Thymus (tissue), 11 donors: ENCODE measurements at regions not wholly inside any gene's neighbourhood (a gene's known extent, or its start where the extent isn't known, plus 50 kb on each side); places are given as distances from the start of the nearest gene placed in this dataset.

Experiments
- DNase-seq, 9 donors: peaks; one replicate each; pipeline ENCODE4 v3.0.0-alpha.2; 2013; ENCODE audit warnings: low spot score in 9 of 9, low read depth in 6 of 9, missing footprints in 1 of 9
- H3K27ac ChIP-seq, 2 donors: one replicate each; pipeline ENCODE4 v1.5.1; 2013; ENCODE audit warnings: control low read depth in 1 of 2, low read depth in 1 of 2, low read length in 1 of 2, mild to moderate bottlenecking in 1 of 2, moderate library complexity in 1 of 2
- H3K27me3 ChIP-seq, 2 donors: one replicate each; pipeline ENCODE4 v1.5.1; 2013; ENCODE audit warnings: low read length in 1 of 2; ENCODE audit not compliant: control insufficient read depth in 2 of 2, insufficient read depth in 1 of 2
- H3K36me3 ChIP-seq, 2 donors: one replicate each; pipeline ENCODE4 v1.5.1; 2013; ENCODE audit warnings: low read length in 1 of 2, mild to moderate bottlenecking in 1 of 2, moderate library complexity in 1 of 2; ENCODE audit not compliant: control insufficient read depth in 2 of 2, insufficient read depth in 2 of 2
- H3K4me1 ChIP-seq, 2 donors: one replicate each; pipeline ENCODE4 v1.5.1; 2013; ENCODE audit warnings: low read length in 2 of 2; ENCODE audit not compliant: control insufficient read depth in 2 of 2, insufficient read depth in 2 of 2
- H3K4me3 ChIP-seq, 2 donors: one replicate each; pipeline ENCODE4 v1.5.1; 2013; ENCODE audit warnings: low read length in 2 of 2, control low read depth in 1 of 2, mild to moderate bottlenecking in 1 of 2
- H3K9me3 ChIP-seq, 2 donors: one replicate each; pipeline ENCODE4 v1.5.1; 2013; ENCODE audit warnings: low read length in 1 of 2, mild to moderate bottlenecking in 1 of 2; ENCODE audit not compliant: control insufficient read depth in 2 of 2, insufficient read depth in 1 of 2
- WGBS: extraction: QIAGEN DNeasy Blood & Tissue Kit; methylation state at CpG from one replicate; pipeline ENCODE4 v1.1.7; 2013; 5-methylcytosine and 5-hydroxymethylcytosine counted together
- donor health status: healthy.

- DNase-seq: no peak
- Histone ChIP-seq H3K27me3 (no peaks in the 10 kb centered on the region), H3K27ac (no peak overlapping the region), H3K9me3 (no peaks in the 10 kb centered on the region), H3K4me1 (peaks cover 0 to 4% of the 10 kb centered on the region in 2 donors), H3K36me3 (no peaks in the 10 kb centered on the region), H3K4me3 (no peak overlapping the region)
Observed at GRCh38 chr5:69039829-69040228, 54.0 kb upstream of the SLC30A5 start.

- Histone ChIP-seq H3K27ac (peak overlapping the region; percentile 31 to 38), H3K4me1 (peaks cover 0 to 4% of the 10 kb centered on the region in 2 donors), H3K27me3 (no peaks in the 10 kb centered on the region), H3K4me3 (no peak overlapping the region), H3K36me3 (no peaks in the 10 kb centered on the region), H3K9me3 (no peaks in the 10 kb centered on the region)
- 59% methylated on average over 2 of the region's 2 CpGs for WGBS
- no peak for DNase-seq
Observed at GRCh38 chr5:69042500-69042899, 51.3 kb upstream of the SLC30A5 start.

GRCh38 chr5:69042915-69043654 is 50.7 kb upstream of the SLC30A5 start:
- Histone ChIP-seq H3K4me3 (peak overlapping the region; percentile 53 to 56), H3K9me3 (no peaks in the 10 kb centered on the region), H3K4me1 (peaks cover 0 to 4% of the 10 kb centered on the region in 2 donors), H3K36me3 (no peaks in the 10 kb centered on the region), H3K27me3 (no peaks in the 10 kb centered on the region), H3K27ac (peak overlapping the region in 1 of 2 donors; percentile 38)
- whole genome bisulfite sequencing: 25% methylated on average over 19 of the region's 19 CpGs
- peak; percentile 79 to 98 (median 95) for DNase-seq

- Histone ChIP-seq H3K36me3 (no peaks in the 10 kb centered on the region), H3K27me3 (no peaks in the 10 kb centered on the region), H3K4me3 (no peak overlapping the region), H3K9me3 (no peaks in the 10 kb centered on the region), H3K4me1 (peaks cover 0 to 4% of the 10 kb centered on the region in 2 donors), H3K27ac (no peak overlapping the region)
- DNase-seq: no peak
- 96% methylated on average over 2 of the region's 2 CpGs for WGBS
Observed at GRCh38 chr5:69043655-69043996, 50.2 kb upstream of the SLC30A5 start.
